ENCODE measurements at regions not wholly inside any gene's neighbourhood (a gene's known extent, or its start where the extent isn't known, plus 50 kb on each side); places are given as distances from the start of the nearest gene placed in this dataset.

DNA sequence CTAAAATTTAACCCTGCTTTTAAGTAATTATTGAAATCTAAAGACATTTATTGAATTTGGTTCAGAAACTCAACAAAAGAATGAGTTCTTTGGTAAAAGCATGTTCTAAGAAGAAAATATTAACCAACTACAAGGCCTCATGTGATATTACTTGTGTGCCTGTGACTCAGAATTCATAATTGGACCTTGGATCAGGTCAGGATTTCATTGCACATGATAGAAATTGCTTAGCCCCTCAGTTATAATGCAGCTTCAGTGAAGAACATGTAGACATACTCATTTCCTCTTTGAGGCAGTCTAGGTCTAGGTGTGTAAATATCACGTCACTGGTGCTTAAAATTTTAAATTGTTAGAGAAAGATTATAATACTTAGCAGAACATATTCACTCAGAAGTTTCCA lies 410.0 kb upstream of the SOX9 start:
- intact Hi-C loops (cut with DNase I, micrococcal nuclease), result no loop called here
- ATAC-seq (no peak), DNase-seq (no peak)
- Mint-ChIP-seq H3K4me3 (no peak overlapping the region), H3K4me1 (no peaks in the 10 kb centered on the region), H3K27me3 (no peaks in the 10 kb centered on the region), H3K9me3 (ENCODE audit: low read depth) (peaks cover 2% of the 10 kb centered on the region), H3K36me3 (ENCODE audit: low read depth) (no peaks in the 10 kb centered on the region), H3K27ac (no peak overlapping the region)
- POLR2A ChIA-PET, result no interaction called here
- CTCF ChIA-PET, result no interaction called here

- DNase-seq (no peak), ATAC-seq (no peak)
- Mint-ChIP-seq H3K27ac (no peak overlapping the region), H3K9me3 (ENCODE audit: low read depth) (no peaks in the 10 kb centered on the region), H3K36me3 (ENCODE audit: low read depth) (no peaks in the 10 kb centered on the region), H3K4me3 (no peak overlapping the region), H3K4me1 (no peaks in the 10 kb centered on the region), H3K27me3 (no peaks in the 10 kb centered on the region)
- intact Hi-C loops (cut with DNase I, micrococcal nuclease), result no loop called here
- POLR2A ChIA-PET, result no interaction called here
- CTCF ChIA-PET, result no interaction called here
These were observed 407.0 kb upstream of the SOX9 start for GRCh38 chr17:71713846-71714245.

DNA sequence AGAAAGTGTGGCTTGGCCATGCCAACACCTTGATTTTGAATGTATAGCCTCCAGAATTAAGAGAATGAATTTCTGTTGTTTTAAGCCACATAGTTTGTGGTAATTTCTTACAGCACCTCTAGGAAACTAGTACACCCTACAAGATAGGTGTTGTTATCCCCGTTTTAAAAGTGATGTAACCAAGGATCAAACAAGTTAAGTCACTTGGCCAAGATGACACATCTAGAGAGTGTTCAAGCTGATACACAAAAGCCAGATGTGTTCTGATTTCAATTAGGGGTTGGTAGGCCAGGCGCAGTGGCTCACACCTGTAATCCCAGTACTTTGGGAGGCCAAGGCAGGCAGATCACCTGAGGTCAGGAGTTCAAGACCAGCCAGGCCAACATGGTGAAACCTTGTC lies 396.5 kb upstream of the SOX9 start:
- ChIA-PET CTCF (no interaction called here), POLR2A (no interaction called here)
- no peak overlapping the region for H3K27ac Mint-ChIP-seq
- no peaks in the 10 kb centered on the region for H3K4me1 Mint-ChIP-seq
- no peaks in the 10 kb centered on the region for H3K27me3 Mint-ChIP-seq
- peaks cover 3% of the 10 kb centered on the region for H3K9me3 Mint-ChIP-seq (ENCODE audit: low read depth)
- intact Hi-C loops (cut with DNase I, micrococcal nuclease), result no loop called here
- DNase-seq (no peak), ATAC-seq (no peak)
- H3K36me3 Mint-ChIP-seq (ENCODE audit: low read depth), result no peaks in the 10 kb centered on the region
- H3K4me3 Mint-ChIP-seq, result no peak overlapping the region

GRCh38 chr17:71725811-71726210 lies 395.0 kb upstream of the SOX9 start:
- Mint-ChIP-seq H3K27me3 (no peaks in the 10 kb centered on the region), H3K36me3 (ENCODE audit: low read depth) (no peaks in the 10 kb centered on the region), H3K4me3 (no peak overlapping the region), H3K4me1 (no peaks in the 10 kb centered on the region), H3K27ac (no peak overlapping the region), H3K9me3 (ENCODE audit: low read depth) (peaks cover 3% of the 10 kb centered on the region)
- ATAC-seq (no peak), DNase-seq (no peak)
- intact Hi-C loops (cut with DNase I, micrococcal nuclease), result no loop called here
- CTCF ChIA-PET, result no interaction called here
- POLR2A ChIA-PET, result no interaction called here

DNA sequence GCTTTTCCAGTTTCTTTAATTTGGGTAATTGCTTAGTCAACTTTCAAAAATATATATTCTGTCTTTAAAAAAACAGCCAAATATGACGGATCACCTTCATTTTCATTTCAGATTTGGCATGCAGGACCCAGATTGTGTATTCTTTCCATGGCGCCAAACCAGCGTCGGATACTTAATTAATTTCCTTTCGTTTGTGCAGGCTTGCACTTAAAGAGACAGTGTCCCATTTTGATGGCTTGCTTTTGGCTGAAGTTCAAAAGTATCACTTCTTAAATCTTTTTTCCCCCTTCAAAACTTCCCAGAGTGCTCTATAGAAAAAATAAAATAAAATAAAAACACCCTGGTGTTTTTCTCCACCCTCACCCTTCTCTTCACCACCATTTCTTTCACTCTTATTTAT lies 394.5 kb upstream of the SOX9 start:
- ATAC-seq, result no peak
- no peak overlapping the region for H3K27ac Mint-ChIP-seq

GRCh38 chr17:71727292-71727691 lies 393.5 kb upstream of the SOX9 start:
- Mint-ChIP-seq H3K4me3 (no peak overlapping the region), H3K27me3 (no peaks in the 10 kb centered on the region), H3K36me3 (ENCODE audit: low read depth) (no peaks in the 10 kb centered on the region), H3K4me1 (no peaks in the 10 kb centered on the region), H3K27ac (no peak overlapping the region), H3K9me3 (ENCODE audit: low read depth) (peaks cover 3% of the 10 kb centered on the region)
- ATAC-seq (no peak), DNase-seq (no peak)
- intact Hi-C loops (cut with DNase I, micrococcal nuclease), result no loop called here
- ChIA-PET CTCF (no interaction called here), POLR2A (no interaction called here)

More for the DNA sequence above, 394.5 kb upstream of the SOX9 start:
- CTCF ChIA-PET, result no interaction called here
- no peak for DNase-seq
- Mint-ChIP-seq H3K9me3 (ENCODE audit: low read depth) (peaks cover 3% of the 10 kb centered on the region), H3K4me3 (no peak overlapping the region), H3K27me3 (no peaks in the 10 kb centered on the region), H3K36me3 (ENCODE audit: low read depth) (no peaks in the 10 kb centered on the region), H3K4me1 (no peaks in the 10 kb centered on the region)
- intact Hi-C loops (cut with DNase I, micrococcal nuclease), result no loop called here
- POLR2A ChIA-PET, result no interaction called here

- no peak overlapping the region for H3K4me3 Mint-ChIP-seq
These were observed 393.1 kb upstream of the SOX9 start for GRCh38 chr17:71727723-71728122.

DNA sequence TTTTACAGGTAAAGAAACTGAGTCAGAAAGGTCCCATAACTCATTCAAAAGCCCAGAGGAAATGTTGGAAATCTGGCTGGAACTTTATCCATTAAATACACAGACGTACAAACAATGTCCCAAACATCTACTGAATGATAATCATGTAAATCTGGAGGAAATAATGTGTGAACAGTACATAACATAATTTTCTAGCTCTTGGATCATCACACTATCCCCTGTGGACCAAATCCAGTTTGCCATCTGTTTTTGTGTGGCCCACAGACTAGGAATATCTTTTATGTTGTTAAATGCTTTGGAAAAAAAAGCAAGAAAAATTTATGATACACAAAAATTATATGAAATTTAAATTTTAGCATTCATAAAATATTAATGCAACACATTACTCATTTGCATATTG lies 389.9 kb upstream of the SOX9 start:
- Mint-ChIP-seq H3K9me3 (ENCODE audit: low read depth) (peaks cover 7% of the 10 kb centered on the region), H3K36me3 (ENCODE audit: low read depth) (no peaks in the 10 kb centered on the region), H3K27ac (no peak overlapping the region), H3K27me3 (no peaks in the 10 kb centered on the region), H3K4me3 (no peak overlapping the region), H3K4me1 (no peaks in the 10 kb centered on the region)
- intact Hi-C loops (cut with DNase I, micrococcal nuclease), result no loop called here
- ATAC-seq (no peak), DNase-seq (no peak)
- ChIA-PET POLR2A (no interaction called here), CTCF (no interaction called here)

More at GRCh38 chr17:71727723-71728122, 393.1 kb upstream of the SOX9 start:
- Mint-ChIP-seq H3K27ac (no peak overlapping the region), H3K4me1 (no peaks in the 10 kb centered on the region), H3K27me3 (no peaks in the 10 kb centered on the region), H3K9me3 (ENCODE audit: low read depth) (peaks cover 3% of the 10 kb centered on the region), H3K36me3 (ENCODE audit: low read depth) (no peaks in the 10 kb centered on the region)
- no peak for DNase-seq
- ATAC-seq, result no peak
- CTCF ChIA-PET, result no interaction called here
- POLR2A ChIA-PET, result no interaction called here
- intact Hi-C loops (cut with DNase I, micrococcal nuclease), result no loop called here

DNA sequence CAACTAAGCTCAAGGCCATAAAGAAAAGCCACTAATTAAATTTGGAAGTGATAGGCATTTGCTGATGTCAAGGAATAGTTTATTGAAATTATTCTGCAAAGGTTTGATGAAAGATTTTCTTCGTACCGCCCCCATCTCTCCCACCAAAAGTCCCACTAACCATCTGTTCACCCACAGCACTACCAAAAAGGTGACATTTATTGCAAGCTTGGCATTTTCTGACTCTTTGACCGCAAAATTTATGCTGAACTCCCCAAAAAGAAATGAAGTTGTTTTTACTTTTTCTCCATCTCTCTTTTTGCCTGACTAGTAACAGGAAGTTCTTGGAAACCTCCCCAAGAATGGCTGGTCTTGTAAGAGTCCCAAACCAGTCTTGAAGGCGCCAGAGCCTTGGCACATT lies 384.9 kb upstream of the SOX9 start:
- DNase-seq (no peak), ATAC-seq (no peak)
- Mint-ChIP-seq H3K4me1 (no peaks in the 10 kb centered on the region), H3K27me3 (no peaks in the 10 kb centered on the region), H3K4me3 (no peak overlapping the region), H3K27ac (no peak overlapping the region), H3K36me3 (ENCODE audit: low read depth) (no peaks in the 10 kb centered on the region), H3K9me3 (ENCODE audit: low read depth) (peaks cover 4% of the 10 kb centered on the region)
- CTCF ChIA-PET, result no interaction called here
- intact Hi-C loops (cut with DNase I, micrococcal nuclease), result no loop called here
- POLR2A ChIA-PET, result no interaction called here

GRCh38 chr17:71740866-71741265 lies 380.0 kb upstream of the SOX9 start:
- POLR2A ChIA-PET, result no interaction called here
- CTCF ChIA-PET, result no interaction called here
- intact Hi-C loops (cut with DNase I, micrococcal nuclease), result no loop called here

DNA sequence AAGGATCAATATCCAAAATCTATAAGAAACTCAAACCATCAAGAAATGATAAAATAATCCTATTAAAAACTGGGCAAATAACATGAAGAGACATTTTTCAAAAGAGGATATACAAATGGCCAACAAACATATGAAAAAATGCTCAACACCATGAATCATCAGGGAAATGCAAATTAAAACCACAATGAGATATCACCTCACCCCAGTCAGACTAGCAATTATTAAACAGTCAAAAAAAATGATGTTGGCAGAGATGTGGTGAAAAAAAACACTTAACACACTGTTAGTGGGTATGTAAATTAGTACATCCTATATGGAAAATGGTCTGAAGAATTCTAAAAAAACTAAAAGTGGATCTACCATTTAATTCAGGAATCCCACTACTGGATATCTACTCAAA lies 379.0 kb upstream of the SOX9 start:
- ATAC-seq (no peak), DNase-seq (no peak)
- no peaks in the 10 kb centered on the region for H3K4me1 Mint-ChIP-seq
- no peak overlapping the region for H3K27ac Mint-ChIP-seq
- no peaks in the 10 kb centered on the region for H3K36me3 Mint-ChIP-seq (ENCODE audit: low read depth)
- no peaks in the 10 kb centered on the region for H3K27me3 Mint-ChIP-seq
- POLR2A ChIA-PET, result no interaction called here
- H3K4me3 Mint-ChIP-seq, result no peak overlapping the region
- CTCF ChIA-PET, result no interaction called here
- intact Hi-C loops (cut with DNase I, micrococcal nuclease), result no loop called here
- H3K9me3 Mint-ChIP-seq (ENCODE audit: low read depth), result no peaks in the 10 kb centered on the region

More at GRCh38 chr17:71740866-71741265, 380.0 kb upstream of the SOX9 start:
- Mint-ChIP-seq H3K27ac (no peak overlapping the region), H3K4me3 (no peak overlapping the region), H3K4me1 (no peaks in the 10 kb centered on the region), H3K9me3 (ENCODE audit: low read depth) (no peaks in the 10 kb centered on the region), H3K36me3 (ENCODE audit: low read depth) (no peaks in the 10 kb centered on the region), H3K27me3 (no peaks in the 10 kb centered on the region)
- ATAC-seq (no peak), DNase-seq (no peak)

GRCh38 chr17:71748872-71749271 lies 371.9 kb upstream of the SOX9 start:
- no peaks in the 10 kb centered on the region for H3K27me3 Mint-ChIP-seq
- no peak for ATAC-seq
- ChIA-PET CTCF (no interaction called here), POLR2A (no interaction called here)
- no peak overlapping the region for H3K27ac Mint-ChIP-seq
- DNase-seq, result no peak
- H3K4me1 Mint-ChIP-seq, result no peaks in the 10 kb centered on the region
- no peaks in the 10 kb centered on the region for H3K9me3 Mint-ChIP-seq (ENCODE audit: low read depth)
- no peak overlapping the region for H3K4me3 Mint-ChIP-seq
- intact Hi-C loops (cut with DNase I, micrococcal nuclease), result no loop called here
- H3K36me3 Mint-ChIP-seq (ENCODE audit: low read depth), result no peaks in the 10 kb centered on the region

- Mint-ChIP-seq H3K9me3 (ENCODE audit: low read depth) (no peaks in the 10 kb centered on the region), H3K4me3 (no peak overlapping the region), H3K4me1 (no peaks in the 10 kb centered on the region), H3K27me3 (no peaks in the 10 kb centered on the region), H3K36me3 (ENCODE audit: low read depth) (no peaks in the 10 kb centered on the region), H3K27ac (no peak overlapping the region)
- ChIA-PET POLR2A (no interaction called here), CTCF (interaction anchor here (0.6 kb wide), 1 partner anchor 131 kb away, joined by 3 read pairs; no protein-coding TSS in a partner anchor)
- ATAC-seq, result no peak
- DNase-seq, result no peak
- intact Hi-C loops (cut with DNase I, micrococcal nuclease), result no loop called here
These were observed 367.8 kb upstream of the SOX9 start for GRCh38 chr17:71753070-71753469.
